CD8-positive, alpha-beta memory T cell (primary cell): ENCODE measurements at regions not wholly inside any gene's neighbourhood (a gene's known extent, or its start where the extent isn't known, plus 50 kb on each side); places are given as distances from the start of the nearest gene placed in this dataset.

Source experiments
- CTCF ChIA-PET: fragments of 350-600 bp; sonication (Branson Sonifier 250); formaldehyde crosslinking; loops from one replicate; lab custom pipeline; 2021; ENCODE audit warnings: antibody characterized with exemption; lab: Charles Lee
- POLR2A ChIA-PET: fragments of 350-600 bp; sonication (Branson Sonifier 250); formaldehyde crosslinking; loops from one replicate; lab custom pipeline; 2021; ENCODE audit warnings: antibody characterized with exemption; lab: Charles Lee
- DNase-seq, 5 donors: peaks; one replicate each; pipeline versions ENCODE4 v3.0.0 to v3.0.0-alpha.2; 2020 to 2022; ENCODE audit warnings: mixed read lengths in 1 of 5
- H3K27ac ChIP-seq: one replicate; pipeline ENCODE4 v1.7.0; 2013; ENCODE audit warnings: low read depth, mild to moderate bottlenecking, low read length, moderate library complexity
- H3K27me3 ChIP-seq: 2 replicates; pipeline ENCODE4 v1.7.0; 2013; ENCODE audit warnings: low read length, mild to moderate bottlenecking; ENCODE audit not compliant: insufficient read depth, poor library complexity, severe bottlenecking
- H3K36me3 ChIP-seq: 2 replicates; pipeline ENCODE4 v1.7.0; 2013; ENCODE audit warnings: mild to moderate bottlenecking, low read length, moderate library complexity; ENCODE audit not compliant: insufficient read depth
- H3K4me1 ChIP-seq: 2 replicates; pipeline ENCODE4 v1.7.0; 2013; ENCODE audit warnings: mild to moderate bottlenecking, low read length, moderate library complexity; ENCODE audit not compliant: insufficient read depth
- H3K4me3 ChIP-seq: 2 replicates; pipeline ENCODE4 v1.7.0; 2013; ENCODE audit warnings: mild to moderate bottlenecking, low read length
- H3K9me3 ChIP-seq: 2 replicates; pipeline ENCODE4 v1.7.0; 2013; ENCODE audit warnings: mild to moderate bottlenecking, low read length
- H3K27ac Mint-ChIP-seq, 8 donors: one replicate each; pipeline ENCODE4 v1.8.0; 2020 to 2021; ENCODE audit warnings: mixed read lengths in 8 of 8, mild to moderate bottlenecking in 6 of 8, inconsistent platforms in 3 of 8, moderate library complexity in 3 of 8
- H3K27me3 Mint-ChIP-seq, 2 donors: one replicate each; pipeline ENCODE4 v1.8.0; 2020 to 2021; ENCODE audit warnings: mixed read lengths in 2 of 2, mild to moderate bottlenecking in 1 of 2, moderate library complexity in 1 of 2
- H3K36me3 Mint-ChIP-seq, 3 donors: one replicate each; pipeline ENCODE4 v1.8.0; 2020 to 2021; ENCODE audit warnings: mixed read lengths in 3 of 3, inconsistent platforms in 1 of 3, mild to moderate bottlenecking in 1 of 3
- H3K4me1 Mint-ChIP-seq, 3 donors: one replicate each; pipeline ENCODE4 v1.8.0; 2020 to 2021; ENCODE audit warnings: mixed read lengths in 3 of 3, inconsistent platforms in 1 of 3, mild to moderate bottlenecking in 1 of 3
- H3K4me3 Mint-ChIP-seq, 7 donors: one replicate each; pipeline ENCODE4 v1.8.0; 2020 to 2021; ENCODE audit warnings: mixed read lengths in 7 of 7, mild to moderate bottlenecking in 6 of 7, moderate library complexity in 4 of 7, inconsistent platforms in 2 of 7
- H3K9me3 Mint-ChIP-seq, 5 donors: one replicate each; pipeline ENCODE4 v1.8.0; 2020 to 2022; ENCODE audit warnings: mixed read lengths in 5 of 5, mild to moderate bottlenecking in 3 of 5, moderate library complexity in 2 of 5, inconsistent platforms in 1 of 5

GRCh38 chr15:95541301-95541700 is 789.2 kb upstream of the NR2F2 start:
- Histone ChIP-seq H3K4me3 (no peak overlapping the region), H3K27ac (no peak overlapping the region), H3K27me3 (no peaks in the 10 kb centered on the region), H3K36me3 (no peaks in the 10 kb centered on the region), H3K9me3 (no peaks in the 10 kb centered on the region), H3K4me1 (no peaks in the 10 kb centered on the region)
- Mint-ChIP-seq H3K4me1 (no peaks in the 10 kb centered on the region), H3K27me3 (peaks cover 2 to 8% of the 10 kb centered on the region in 2 donors), H3K36me3 (no peaks in the 10 kb centered on the region), H3K4me3 (no peak overlapping the region), H3K9me3 (no peaks in the 10 kb centered on the region), H3K27ac (no peak overlapping the region)
- DNase-seq = no peak
- POLR2A ChIA-PET = no interaction called here
- CTCF ChIA-PET = no interaction called here

- Mint-ChIP-seq H3K9me3 (peaks cover 0 to 1% (median 0%) of the 10 kb centered on the region in 5 donors), H3K4me1 (no peaks in the 10 kb centered on the region)
- H3K36me3 ChIP-seq = no peaks in the 10 kb centered on the region
These were observed 781.2 kb upstream of the NR2F2 start for GRCh38 chr15:95549168-95549738.

GRCh38 chr15:95550702-95551101 is 779.8 kb upstream of the NR2F2 start:
- H3K27me3 ChIP-seq = no peaks in the 10 kb centered on the region
- Mint-ChIP-seq H3K4me3 (no peak overlapping the region), H3K4me1 (no peaks in the 10 kb centered on the region), H3K27me3 (peaks cover 1 to 25% of the 10 kb centered on the region in 2 donors), H3K27ac (no peak overlapping the region), H3K36me3 (no peaks in the 10 kb centered on the region), H3K9me3 (peaks cover 0 to 1% (median 0%) of the 10 kb centered on the region in 5 donors)
- H3K27ac ChIP-seq = no peak overlapping the region
- H3K4me1 ChIP-seq = no peaks in the 10 kb centered on the region
- no peaks in the 10 kb centered on the region for H3K36me3 ChIP-seq
- no peak for DNase-seq
- H3K4me3 ChIP-seq = no peak overlapping the region
- ChIA-PET POLR2A (no interaction called here), CTCF (no interaction called here)
- H3K9me3 ChIP-seq = no peaks in the 10 kb centered on the region

More at GRCh38 chr15:95549168-95549738, 781.2 kb upstream of the NR2F2 start:
- no peaks in the 10 kb centered on the region for H3K27me3 ChIP-seq
- ChIA-PET CTCF (no interaction called here), POLR2A (no interaction called here)
- Mint-ChIP-seq H3K36me3 (no peaks in the 10 kb centered on the region), H3K4me3 (no peak overlapping the region), H3K27ac (no peak overlapping the region), H3K27me3 (peaks cover 0 to 22% of the 10 kb centered on the region in 2 donors)
- H3K4me1 ChIP-seq = no peaks in the 10 kb centered on the region
- H3K9me3 ChIP-seq = no peaks in the 10 kb centered on the region
- no peak overlapping the region for H3K4me3 ChIP-seq
- no peak overlapping the region for H3K27ac ChIP-seq
- DNase-seq = no peak

- Histone ChIP-seq H3K4me1 (no peaks in the 10 kb centered on the region), H3K36me3 (no peaks in the 10 kb centered on the region), H3K27ac (no peak overlapping the region), H3K9me3 (no peaks in the 10 kb centered on the region), H3K27me3 (peaks cover 3% of the 10 kb centered on the region), H3K4me3 (no peak overlapping the region)
- Mint-ChIP-seq H3K4me3 (no peak overlapping the region), H3K4me1 (no peaks in the 10 kb centered on the region), H3K27ac (no peak overlapping the region), H3K36me3 (no peaks in the 10 kb centered on the region), H3K27me3 (peaks cover 5 to 35% of the 10 kb centered on the region in 2 donors), H3K9me3 (peaks cover 0 to 6% (median 0%) of the 10 kb centered on the region in 5 donors)
- ChIA-PET CTCF (no interaction called here), POLR2A (interaction anchor here (0.5 kb wide), 1 partner anchor 266 kb away, joined by 6 read pairs; no protein-coding TSS in a partner anchor)
- DNase-seq = no peak
These were observed 774.3 kb upstream of the NR2F2 start for GRCh38 chr15:95556225-95556624.

- Histone ChIP-seq H3K9me3 (no peaks in the 10 kb centered on the region), H3K27ac (no peak overlapping the region), H3K4me3 (no peak overlapping the region), H3K27me3 (peaks cover 3% of the 10 kb centered on the region), H3K4me1 (no peaks in the 10 kb centered on the region), H3K36me3 (no peaks in the 10 kb centered on the region)
- no peak for DNase-seq
- Mint-ChIP-seq H3K27ac (no peak overlapping the region), H3K27me3 (peaks cover 5 to 33% of the 10 kb centered on the region in 2 donors), H3K4me1 (no peaks in the 10 kb centered on the region), H3K9me3 (peaks cover 0 to 6% (median 0%) of the 10 kb centered on the region in 5 donors), H3K36me3 (no peaks in the 10 kb centered on the region), H3K4me3 (no peak overlapping the region)
- ChIA-PET POLR2A (no interaction called here), CTCF (no interaction called here)
These were observed 773.7 kb upstream of the NR2F2 start for GRCh38 chr15:95556866-95557225.

GRCh38 chr15:95557226-95558046 is 773.1 kb upstream of the NR2F2 start:
- ChIA-PET POLR2A (no interaction called here), CTCF (no interaction called here)
- Mint-ChIP-seq H3K27ac (no peak overlapping the region), H3K4me1 (no peaks in the 10 kb centered on the region), H3K9me3 (peaks cover 0 to 6% (median 0%) of the 10 kb centered on the region in 5 donors), H3K27me3 (peaks cover 5 to 33% of the 10 kb centered on the region in 2 donors), H3K36me3 (no peaks in the 10 kb centered on the region), H3K4me3 (no peak overlapping the region)
- no peaks in the 10 kb centered on the region for H3K36me3 ChIP-seq
- no peak overlapping the region for H3K4me3 ChIP-seq
- H3K9me3 ChIP-seq = no peaks in the 10 kb centered on the region
- DNase-seq = no peak
- no peaks in the 10 kb centered on the region for H3K4me1 ChIP-seq
- peaks cover 3% of the 10 kb centered on the region for H3K27me3 ChIP-seq
- H3K27ac ChIP-seq = no peak overlapping the region

- peaks cover 5 to 33% of the 10 kb centered on the region in 2 donors for H3K27me3 Mint-ChIP-seq
- H3K36me3 ChIP-seq = no peaks in the 10 kb centered on the region
These were observed 772.4 kb upstream of the NR2F2 start for GRCh38 chr15:95558131-95558530.

GRCh38 chr15:95558916-95559315 is 771.6 kb upstream of the NR2F2 start:
- H3K9me3 Mint-ChIP-seq = peaks cover 0 to 6% (median 0%) of the 10 kb centered on the region in 5 donors
- CTCF ChIA-PET = no interaction called here
- no peaks in the 10 kb centered on the region for H3K4me1 ChIP-seq

More at GRCh38 chr15:95558131-95558530, 772.4 kb upstream of the NR2F2 start:
- no peak for DNase-seq
- H3K27ac Mint-ChIP-seq = no peak overlapping the region
- no peak overlapping the region for H3K4me3 Mint-ChIP-seq
- Histone ChIP-seq H3K9me3 (no peaks in the 10 kb centered on the region), H3K4me1 (no peaks in the 10 kb centered on the region), H3K27me3 (peaks cover 3% of the 10 kb centered on the region), H3K27ac (no peak overlapping the region), H3K4me3 (no peak overlapping the region)
- H3K36me3 Mint-ChIP-seq = no peaks in the 10 kb centered on the region
- ChIA-PET POLR2A (no interaction called here), CTCF (no interaction called here)
- peaks cover 0 to 6% (median 0%) of the 10 kb centered on the region in 5 donors for H3K9me3 Mint-ChIP-seq
- H3K4me1 Mint-ChIP-seq = no peaks in the 10 kb centered on the region

More at GRCh38 chr15:95558916-95559315, 771.6 kb upstream of the NR2F2 start:
- no peak overlapping the region for H3K4me3 Mint-ChIP-seq
- Histone ChIP-seq H3K27ac (no peak overlapping the region), H3K4me3 (no peak overlapping the region), H3K27me3 (peaks cover 3% of the 10 kb centered on the region), H3K9me3 (no peaks in the 10 kb centered on the region), H3K36me3 (no peaks in the 10 kb centered on the region)
- H3K4me1 Mint-ChIP-seq = no peaks in the 10 kb centered on the region
- DNase-seq = no peak
- no peaks in the 10 kb centered on the region for H3K36me3 Mint-ChIP-seq
- H3K27me3 Mint-ChIP-seq = peaks cover 5 to 33% of the 10 kb centered on the region in 2 donors
- POLR2A ChIA-PET = no interaction called here
- H3K27ac Mint-ChIP-seq = no peak overlapping the region
